Breast epithelium (tissue), 4 donors: ENCODE measurements at regions not wholly inside any gene's neighbourhood (a gene's known extent, or its start where the extent isn't known, plus 50 kb on each side); places are given as distances from the start of the nearest gene placed in this dataset.

Experiments used
- DNase-seq, 2 donors: peaks; one replicate each; pipeline ENCODE4 v3.0.0-alpha.2; 2019; ENCODE audit warnings: low spot score in 2 of 2
- H3K27ac ChIP-seq, 2 donors: fragments of 200-600 bp; sonication (generic) in 1 of 2; one replicate each; pipeline ENCODE4 v1.5.1; 2016 to 2019; ENCODE audit warnings: mild to moderate bottlenecking in 1 of 2
- H3K27me3 ChIP-seq, 2 donors: fragments of 200-600 bp; sonication (generic) in 1 of 2; one replicate each; pipeline versions ENCODE4 v1.5.1 to v1.6.0; 2017 to 2019; ENCODE audit warnings: control low read depth in 1 of 2, mild to moderate bottlenecking in 1 of 2
- H3K36me3 ChIP-seq: fragments of 200-600 bp; one replicate; pipeline ENCODE4 v1.5.1; 2019
- H3K4me1 ChIP-seq, 2 donors: fragments of 200-600 bp; sonication (generic); one replicate each; pipeline ENCODE4 v1.5.1; 2016 to 2019; ENCODE audit warnings: control low read depth in 1 of 2
- H3K4me3 ChIP-seq, 3 donors: fragments of 200-600 bp; sonication (generic); 1 replicate in 2 of 3; 2 replicates in 1 of 3; pipeline ENCODE4 v1.5.1; 2016 to 2019; ENCODE audit warnings: mild to moderate bottlenecking in 3 of 3, moderate library complexity in 2 of 3
- H3K9me3 ChIP-seq, 2 donors: fragments of 200-600 bp; sonication (generic) in 1 of 2; one replicate each; pipeline ENCODE4 v1.5.1; 2016 to 2019; ENCODE audit warnings: control low read depth in 1 of 2
- CTCF ChIP-seq, 3 donors: fragments of 450-650 bp; IDR thresholded peaks; one replicate each; pipeline ENCODE4 v1.5.1; 2016 to 2017; ENCODE audit warnings: antibody characterized with exemption in 3 of 3, mild to moderate bottlenecking in 3 of 3, moderate library complexity in 3 of 3
- POLR2A ChIP-seq: fragments of 450-650 bp; IDR thresholded peaks from one replicate; pipeline ENCODE4 v1.6.1; 2016; ENCODE audit warnings: antibody characterized with exemption, mild to moderate bottlenecking, moderate library complexity
- POLR2AphosphoS5 ChIP-seq, 3 donors: sonication (generic); formaldehyde crosslinking; IDR thresholded peaks; one replicate each; pipeline ENCODE4 v1.6.1; 2017; ENCODE audit warnings: antibody characterized with exemption in 3 of 3
- intact Hi-C: fragments of 100-400 bp; cut with DNase I; formaldehyde crosslinking; loops from one replicate; pipeline ENCODE4 v1.15.1; 2023; ENCODE audit warnings: low total_unique reads

- H3K4me1 ChIP-seq: no peaks in the 10 kb centered on the region
- no peak overlapping the region for H3K27ac ChIP-seq
- TF ChIP-seq CTCF (IDR thresholded peaks at IDR 0.05) (no peak), POLR2AphosphoS5 (IDR thresholded peaks at IDR 0.05) (no peak), POLR2A (no peak)
- DNase-seq: no peak
- intact Hi-C loops: no loop called here
- H3K27me3 ChIP-seq: no peaks in the 10 kb centered on the region
- H3K36me3 ChIP-seq: no peaks in the 10 kb centered on the region
- H3K4me3 ChIP-seq: no peak overlapping the region
- H3K9me3 ChIP-seq: no peaks in the 10 kb centered on the region
These were observed 853.9 kb downstream of the SORCS1 start for GRCh38 chr10:106310596-106310995.

GRCh38 chr10:106309376-106309775, 855.1 kb downstream of the SORCS1 start:
- no peaks in the 10 kb centered on the region for H3K9me3 ChIP-seq
- no peak overlapping the region for H3K27ac ChIP-seq
- intact Hi-C loops: no loop called here

GRCh38 chr10:106308284-106308683, 856.2 kb downstream of the SORCS1 start:
- no peak overlapping the region for H3K4me3 ChIP-seq
- H3K36me3 ChIP-seq: no peaks in the 10 kb centered on the region
- no peaks in the 10 kb centered on the region for H3K27me3 ChIP-seq
- DNase-seq: no peak
- no peaks in the 10 kb centered on the region for H3K4me1 ChIP-seq
- no peak overlapping the region for H3K27ac ChIP-seq
- intact Hi-C loops: no loop called here
- TF ChIP-seq CTCF (IDR thresholded peaks at IDR 0.05): no peak
- no peak for TF ChIP-seq POLR2AphosphoS5 (IDR thresholded peaks at IDR 0.05)
- TF ChIP-seq POLR2A: no peak
- H3K9me3 ChIP-seq: no peaks in the 10 kb centered on the region

More at GRCh38 chr10:106309376-106309775, 855.1 kb downstream of the SORCS1 start:
- H3K36me3 ChIP-seq: no peaks in the 10 kb centered on the region
- H3K4me3 ChIP-seq: no peak overlapping the region
- H3K4me1 ChIP-seq: no peaks in the 10 kb centered on the region
- TF ChIP-seq CTCF (IDR thresholded peaks at IDR 0.05): no peak
- no peak for TF ChIP-seq POLR2A
- TF ChIP-seq POLR2AphosphoS5 (IDR thresholded peaks at IDR 0.05): no peak
- DNase-seq: no peak
- no peaks in the 10 kb centered on the region for H3K27me3 ChIP-seq

- TF ChIP-seq POLR2AphosphoS5 (IDR thresholded peaks at IDR 0.05) (no peak), POLR2A (no peak), CTCF (IDR thresholded peaks at IDR 0.05) (no peak)
- no peak overlapping the region for H3K27ac ChIP-seq
- no peak overlapping the region for H3K4me3 ChIP-seq
- no peaks in the 10 kb centered on the region for H3K27me3 ChIP-seq
- H3K4me1 ChIP-seq: no peaks in the 10 kb centered on the region
- intact Hi-C loops: no loop called here
- DNase-seq: no peak
- H3K9me3 ChIP-seq: no peaks in the 10 kb centered on the region
- no peaks in the 10 kb centered on the region for H3K36me3 ChIP-seq
These were observed 860.5 kb downstream of the SORCS1 start for GRCh38 chr10:106304056-106304455.

- TF ChIP-seq POLR2A: no peak
- no peak for TF ChIP-seq POLR2AphosphoS5 (IDR thresholded peaks at IDR 0.05)
- no peak for TF ChIP-seq CTCF (IDR thresholded peaks at IDR 0.05)
- no peaks in the 10 kb centered on the region for H3K27me3 ChIP-seq
- no peak for DNase-seq
- intact Hi-C loops: no loop called here
- H3K36me3 ChIP-seq: no peaks in the 10 kb centered on the region
- H3K27ac ChIP-seq: no peak overlapping the region
- no peaks in the 10 kb centered on the region for H3K9me3 ChIP-seq
- no peak overlapping the region for H3K4me3 ChIP-seq
- no peaks in the 10 kb centered on the region for H3K4me1 ChIP-seq
These were observed 861.5 kb downstream of the SORCS1 start for GRCh38 chr10:106302961-106303360.
